Mesenchymal stem cell (in vitro differentiated cells and primary cell): ENCODE measurements at regions not wholly inside any gene's neighbourhood (a gene's known extent, or its start where the extent isn't known, plus 50 kb on each side); places are given as distances from the start of the nearest gene placed in this dataset.

ENCODE experiments used
- DNase-seq: peaks from one replicate; pipeline ENCODE4 v3.0.0-alpha.2; 2013
- H2AFZ ChIP-seq: one replicate; pipeline ENCODE4 v1.6.1; 2013; ENCODE audit warnings: low read depth, mild to moderate bottlenecking, control low read depth, inconsistent platforms, low read length, moderate library complexity
- H2AK5ac ChIP-seq: 2 replicates; pipeline ENCODE4 v1.6.1; 2013; ENCODE audit warnings: low read length, moderate library complexity, mild to moderate bottlenecking, inconsistent platforms; ENCODE audit not compliant: severe bottlenecking
- H2BK120ac ChIP-seq: one replicate; pipeline ENCODE4 v1.6.1; 2013; ENCODE audit warnings: low read depth, mild to moderate bottlenecking, inconsistent platforms, low read length, moderate library complexity
- H2BK12ac ChIP-seq, 2 experiments: one replicate each; pipeline ENCODE4 v1.6.1; 2013; ENCODE audit warnings: inconsistent platforms in 2 of 2, low read length in 2 of 2, mild to moderate bottlenecking in 2 of 2, moderate library complexity in 2 of 2, control low read depth in 1 of 2
- H2BK15ac ChIP-seq: one replicate; pipeline ENCODE4 v1.6.1; 2013; ENCODE audit warnings: mild to moderate bottlenecking, low read depth, inconsistent platforms; ENCODE audit not compliant: poor library complexity, severe bottlenecking
- H2BK5ac ChIP-seq: 2 replicates; pipeline ENCODE4 v1.6.1; 2013; ENCODE audit warnings: low read depth, mild to moderate bottlenecking, low read length, control low read depth, inconsistent platforms; ENCODE audit not compliant: poor library complexity, severe bottlenecking
- H3K14ac ChIP-seq, 2 experiments: one replicate each; pipeline ENCODE4 v1.6.1; 2013; ENCODE audit warnings: inconsistent platforms in 2 of 2, low read length in 2 of 2, control low read depth in 1 of 2, mild to moderate bottlenecking in 1 of 2, moderate library complexity in 1 of 2
- H3K18ac ChIP-seq, 2 experiments: one replicate each; pipeline ENCODE4 v1.6.1; 2013; ENCODE audit warnings: inconsistent platforms in 2 of 2, low read length in 2 of 2, control low read depth in 1 of 2, low read depth in 1 of 2, mild to moderate bottlenecking in 1 of 2
- H3K23ac ChIP-seq, 2 experiments: one replicate each; pipeline ENCODE4 v1.6.1; 2013; ENCODE audit warnings: inconsistent platforms in 2 of 2, low read length in 2 of 2, mild to moderate bottlenecking in 2 of 2, moderate library complexity in 2 of 2, control low read depth in 1 of 2
- H3K27ac ChIP-seq: 2 replicates; pipeline ENCODE4 v1.5.1; 2013; ENCODE audit warnings: mild to moderate bottlenecking, moderate library complexity, low read length, control low read depth, inconsistent platforms; ENCODE audit not compliant: poor library complexity, severe bottlenecking
- H3K27me3 ChIP-seq, 2 experiments: 2 replicates each; pipeline versions ENCODE4 v1.6.1 to v1.7.0; 2013; ENCODE audit warnings: low read length in 2 of 2, mild to moderate bottlenecking in 2 of 2, moderate library complexity in 2 of 2, control low read depth in 1 of 2, inconsistent platforms in 1 of 2; ENCODE audit not compliant: control insufficient read depth in 1 of 2, insufficient read depth in 1 of 2
- H3K36me3 ChIP-seq, 2 experiments: 2 replicates each; pipeline versions ENCODE4 v1.6.1 to v1.7.0; 2013; ENCODE audit warnings: low read length in 2 of 2, control low read depth in 1 of 2, inconsistent platforms in 1 of 2, low read depth in 1 of 2, mild to moderate bottlenecking in 1 of 2; ENCODE audit not compliant: insufficient read depth in 2 of 2, control insufficient read depth in 1 of 2
- H3K4ac ChIP-seq, 2 experiments: one replicate each; pipeline ENCODE4 v1.6.1; 2013; ENCODE audit warnings: inconsistent platforms in 2 of 2, low read length in 2 of 2, mild to moderate bottlenecking in 2 of 2, moderate library complexity in 2 of 2, control low read depth in 1 of 2, low read depth in 1 of 2
- H3K4me1 ChIP-seq: 2 replicates; pipeline ENCODE4 v1.6.1; 2013; ENCODE audit warnings: low read depth, low read length, control low read depth; ENCODE audit not compliant: control insufficient read depth, insufficient read depth
- H3K4me2 ChIP-seq: 2 replicates; pipeline ENCODE4 v1.6.1; 2013; ENCODE audit warnings: low read length, mild to moderate bottlenecking, inconsistent platforms; ENCODE audit not compliant: poor library complexity, severe bottlenecking
- H3K4me3 ChIP-seq, 2 experiments: 2 replicates each; pipeline versions ENCODE4 v1.5.1 to v1.7.0; 2013; ENCODE audit warnings: low read length in 2 of 2, mild to moderate bottlenecking in 2 of 2, control low read depth in 1 of 2, low read depth in 1 of 2; ENCODE audit not compliant: insufficient read depth in 1 of 2
- H3K79me1 ChIP-seq: replicated peaks from 2 replicates; pipeline ENCODE4 v1.6.1; 2013; ENCODE audit warnings: mild to moderate bottlenecking, control low read depth, low read length, inconsistent platforms; ENCODE audit not compliant: poor library complexity, severe bottlenecking
- H3K9ac ChIP-seq: 2 replicates; pipeline ENCODE4 v1.7.0; 2013; ENCODE audit warnings: mild to moderate bottlenecking, low read length, moderate library complexity
- H3K9me3 ChIP-seq: 2 replicates; pipeline ENCODE4 v1.7.0; 2013; ENCODE audit warnings: mild to moderate bottlenecking, low read length; ENCODE audit not compliant: control insufficient read depth
- H4K8ac ChIP-seq: one replicate; pipeline ENCODE4 v1.6.1; 2013; ENCODE audit warnings: inconsistent platforms, mild to moderate bottlenecking, low read length, moderate library complexity
- H4K91ac ChIP-seq: one replicate; pipeline ENCODE4 v1.6.1; 2013; ENCODE audit warnings: mild to moderate bottlenecking, low read length, inconsistent platforms
- WGBS: methylation state at CpG from one replicate; pipeline ENCODE4 v1.1.7; 2013; ENCODE audit warnings: mixed read lengths; 5-methylcytosine and 5-hydroxymethylcytosine counted together

- H3K23ac ChIP-seq, result no peak overlapping the region
- H3K4ac ChIP-seq, result no peak overlapping the region
- no peak for DNase-seq
- H3K4me2 ChIP-seq, result no peak overlapping the region
- 65% methylated on average over 3 of the region's 3 CpGs for WGBS
- H3K14ac ChIP-seq, result no peak overlapping the region
- no peaks in the 10 kb centered on the region for H3K27me3 ChIP-seq
- H2BK15ac ChIP-seq, result no peak overlapping the region
- no peaks in the 10 kb centered on the region for H3K36me3 ChIP-seq
- no peak overlapping the region for H2AK5ac ChIP-seq
- no peak overlapping the region for H3K9ac ChIP-seq
- no peak overlapping the region for H2BK12ac ChIP-seq
- no peak overlapping the region for H2BK5ac ChIP-seq
- H4K91ac ChIP-seq, result no peak overlapping the region
- H4K8ac ChIP-seq, result no peak overlapping the region
- no peaks in the 10 kb centered on the region for H3K4me1 ChIP-seq
- no peaks in the 10 kb centered on the region for H3K79me1 ChIP-seq
- H2AFZ ChIP-seq, result no peak overlapping the region
- H3K4me3 ChIP-seq, result no peak overlapping the region
- peaks cover 38% of the 10 kb centered on the region for H3K9me3 ChIP-seq
- no peak overlapping the region for H3K27ac ChIP-seq
- H3K18ac ChIP-seq, result no peak overlapping the region
- H2BK120ac ChIP-seq, result no peak overlapping the region
These were observed 64.8 kb upstream of the ZNF85 start for GRCh38 chr19:20858218-20858617.

GRCh38 chr19:20858861-20859260 is 64.2 kb upstream of the ZNF85 start:
- no peaks in the 10 kb centered on the region for H3K79me1 ChIP-seq
- H2BK5ac ChIP-seq, result no peak overlapping the region
- DNase-seq, result no peak
- peaks cover 36% of the 10 kb centered on the region for H3K9me3 ChIP-seq
- 71% methylated on average over 3 of the region's 4 CpGs for WGBS
- H3K4ac ChIP-seq, result no peak overlapping the region
- no peak overlapping the region for H3K23ac ChIP-seq
- no peak overlapping the region for H4K8ac ChIP-seq
- H3K27ac ChIP-seq, result no peak overlapping the region
- no peak overlapping the region for H4K91ac ChIP-seq
- H2BK15ac ChIP-seq, result no peak overlapping the region
- no peak overlapping the region for H3K4me2 ChIP-seq
- H3K14ac ChIP-seq, result no peak overlapping the region
- no peaks in the 10 kb centered on the region for H3K27me3 ChIP-seq
- H2BK12ac ChIP-seq, result no peak overlapping the region
- H3K4me1 ChIP-seq, result no peaks in the 10 kb centered on the region
- no peak overlapping the region for H3K4me3 ChIP-seq
- no peaks in the 10 kb centered on the region for H3K36me3 ChIP-seq
- no peak overlapping the region for H2BK120ac ChIP-seq
- H2AK5ac ChIP-seq, result no peak overlapping the region
- H3K18ac ChIP-seq, result no peak overlapping the region
- no peak overlapping the region for H3K9ac ChIP-seq
- H2AFZ ChIP-seq, result no peak overlapping the region

GRCh38 chr19:20860339-20860738 is 62.7 kb upstream of the ZNF85 start:
- Histone ChIP-seq H3K9ac (no peak overlapping the region), H3K4me2 (no peak overlapping the region), H3K4me3 (no peak overlapping the region), H2BK12ac (no peak overlapping the region), H3K14ac (no peak overlapping the region), H2AK5ac (no peak overlapping the region), H3K36me3 (no peaks in the 10 kb centered on the region), H2BK15ac (no peak overlapping the region), H3K18ac (no peak overlapping the region), H3K4me1 (no peaks in the 10 kb centered on the region), H3K27ac (no peak overlapping the region), H3K4ac (no peak overlapping the region), H4K8ac (no peak overlapping the region), H3K9me3 (peaks cover 43% of the 10 kb centered on the region), H2AFZ (no peak overlapping the region), H3K27me3 (no peaks in the 10 kb centered on the region), H3K23ac (no peak overlapping the region), H3K79me1 (no peaks in the 10 kb centered on the region), H4K91ac (no peak overlapping the region), H2BK120ac (no peak overlapping the region), H2BK5ac (no peak overlapping the region)
- WGBS, result 94% methylated on average over 7 of the region's 7 CpGs
- no peak for DNase-seq

GRCh38 chr19:20863176-20863575 is 59.9 kb upstream of the ZNF85 start:
- H2BK12ac ChIP-seq, result no peak overlapping the region
- H3K27ac ChIP-seq, result no peak overlapping the region
- H3K9ac ChIP-seq, result no peak overlapping the region
- no peak overlapping the region for H3K4ac ChIP-seq
- no peak for DNase-seq
- H2BK15ac ChIP-seq, result no peak overlapping the region
- no peak overlapping the region for H2BK120ac ChIP-seq
- no peak overlapping the region for H2BK5ac ChIP-seq
- no peaks in the 10 kb centered on the region for H3K36me3 ChIP-seq
- no peak overlapping the region for H4K8ac ChIP-seq
- H3K14ac ChIP-seq, result no peak overlapping the region
- no peaks in the 10 kb centered on the region for H3K79me1 ChIP-seq
- WGBS, result 76% methylated on average over 6 of the region's 6 CpGs
- H3K9me3 ChIP-seq, result peaks cover 51% of the 10 kb centered on the region
- no peak overlapping the region for H3K23ac ChIP-seq
- H3K4me2 ChIP-seq, result no peak overlapping the region
- H2AK5ac ChIP-seq, result no peak overlapping the region
- no peaks in the 10 kb centered on the region for H3K27me3 ChIP-seq
- H3K18ac ChIP-seq, result no peak overlapping the region
- H2AFZ ChIP-seq, result no peak overlapping the region
- H3K4me3 ChIP-seq, result no peak overlapping the region
- H3K4me1 ChIP-seq, result no peaks in the 10 kb centered on the region
- no peak overlapping the region for H4K91ac ChIP-seq
